ENCODE measurements at regions not wholly inside any gene's neighbourhood (a gene's known extent, or its start where the extent isn't known, plus 50 kb on each side); places are given as distances from the start of the nearest gene placed in this dataset.
"Not testable (repeated sequence)": the region's sequence is repeated elsewhere in the genome, so short reads cannot be mapped to it uniquely, and the experiment has no call there.

- POLR2A ChIA-PET (ENCODE audit: low non-redundant PET), result no interaction called here
- DNase-seq (ENCODE audit: low spot score), result no peak
- H3K27ac ChIP-seq, result no peak overlapping the region
- CTCF ChIA-PET, result interaction anchor here (0.6 kb wide), 1 partner anchor 80 kb away, joined by 3 read pairs; no protein-coding TSS in a partner anchor
- TF ChIP-seq, protein P1, sequence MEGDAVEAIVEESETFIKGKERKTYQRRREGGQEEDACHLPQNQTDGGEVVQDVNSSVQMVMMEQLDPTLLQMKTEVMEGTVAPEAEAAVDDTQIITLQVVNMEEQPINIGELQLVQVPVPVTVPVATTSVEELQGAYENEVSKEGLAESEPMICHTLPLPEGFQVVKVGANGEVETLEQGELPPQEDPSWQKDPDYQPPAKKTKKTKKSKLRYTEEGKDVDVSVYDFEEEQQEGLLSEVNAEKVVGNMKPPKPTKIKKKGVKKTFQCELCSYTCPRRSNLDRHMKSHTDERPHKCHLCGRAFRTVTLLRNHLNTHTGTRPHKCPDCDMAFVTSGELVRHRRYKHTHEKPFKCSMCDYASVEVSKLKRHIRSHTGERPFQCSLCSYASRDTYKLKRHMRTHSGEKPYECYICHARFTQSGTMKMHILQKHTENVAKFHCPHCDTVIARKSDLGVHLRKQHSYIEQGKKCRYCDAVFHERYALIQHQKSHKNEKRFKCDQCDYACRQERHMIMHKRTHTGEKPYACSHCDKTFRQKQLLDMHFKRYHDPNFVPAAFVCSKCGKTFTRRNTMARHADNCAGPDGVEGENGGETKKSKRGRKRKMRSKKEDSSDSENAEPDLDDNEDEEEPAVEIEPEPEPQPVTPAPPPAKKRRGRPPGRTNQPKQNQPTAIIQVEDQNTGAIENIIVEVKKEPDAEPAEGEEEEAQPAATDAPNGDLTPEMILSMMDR (conservative IDR thresholded peaks at IDR 0.05; ENCODE audit: low read depth), result no peak
These were observed 50.7 kb upstream of the EDARADD start for GRCh38 chr1:236343246-236343870.

DNA sequence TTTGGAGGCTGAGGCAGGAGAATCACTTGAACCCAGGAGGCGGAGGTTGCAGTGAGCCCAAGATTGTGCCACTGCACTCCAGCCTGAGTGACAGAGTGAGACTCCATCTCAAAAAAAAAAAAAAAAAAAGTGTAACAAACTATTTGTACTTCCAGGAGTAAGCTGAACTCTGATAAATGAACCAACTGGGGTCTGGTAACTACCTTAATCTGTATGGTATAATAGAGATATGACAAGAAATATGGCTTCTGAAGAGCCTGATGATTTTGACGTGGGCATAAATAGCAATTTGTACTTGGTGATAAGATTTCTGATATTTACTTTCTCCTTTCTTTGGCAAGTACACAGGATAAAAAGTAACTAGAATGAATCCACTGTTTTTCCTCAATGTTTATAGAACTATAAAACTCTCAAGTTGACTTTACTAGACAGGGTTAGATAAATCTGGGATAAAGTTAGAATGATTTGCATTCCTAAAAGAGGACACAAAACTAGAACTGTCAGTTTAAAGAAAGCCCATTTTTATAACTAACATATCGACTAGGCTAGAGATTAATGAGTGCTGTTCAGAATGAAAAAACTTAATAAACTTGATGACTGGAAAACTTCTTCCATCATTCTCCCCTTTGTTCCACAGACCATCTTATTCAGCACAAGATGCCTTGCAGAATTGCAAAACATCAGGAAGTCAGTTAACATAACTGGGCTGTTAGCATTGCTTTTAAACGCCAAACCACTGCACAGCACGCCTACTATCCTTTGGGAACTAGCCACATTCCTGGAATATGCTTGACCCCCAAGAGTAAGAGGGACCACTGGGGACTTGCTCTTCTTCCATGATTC lies 51.5 kb upstream of the EDARADD start:
- DNase-seq (ENCODE audit: low spot score), result no peak
- no peak overlapping the region for H3K27ac ChIP-seq
- TF ChIP-seq, protein P1 (conservative IDR thresholded peaks at IDR 0.05; ENCODE audit: low read depth), result no peak
- ChIA-PET POLR2A (ENCODE audit: low non-redundant PET) (no interaction called here), CTCF (no interaction called here)

- POLR2A ChIA-PET (ENCODE audit: low non-redundant PET), result no interaction called here
- no peak for DNase-seq (ENCODE audit: low spot score)
- no peak overlapping the region for H3K27ac ChIP-seq
- CTCF ChIA-PET, result interaction anchor here (0.7 kb wide), 1 partner anchor 22 kb away, joined by 3 read pairs; no protein-coding TSS in a partner anchor
- TF ChIP-seq, protein P1 (conservative IDR thresholded peaks at IDR 0.05; ENCODE audit: low read depth), result no peak
These were observed 52.8 kb upstream of the EDARADD start for GRCh38 chr1:236341298-236341697.

DNA sequence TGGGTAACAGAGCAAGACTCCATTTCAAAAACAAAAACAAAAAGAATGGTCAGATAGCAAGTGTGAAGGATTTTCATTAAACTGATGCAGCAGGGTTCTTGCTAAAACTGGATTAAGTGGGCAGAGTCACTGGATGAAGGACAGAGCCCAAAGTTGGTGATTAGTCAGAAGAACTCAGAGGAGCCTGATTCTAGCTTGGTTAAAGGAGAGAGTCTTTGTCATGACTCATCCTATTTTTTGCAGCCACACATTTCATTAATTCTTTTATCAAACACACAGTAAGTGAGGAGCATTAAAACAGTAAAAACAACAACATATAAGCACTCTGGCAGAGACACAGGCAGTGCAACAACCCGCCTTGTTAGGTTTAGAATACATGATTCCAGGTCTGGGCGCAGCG lies 56.0 kb upstream of the EDARADD start:
- ChIA-PET CTCF (no interaction called here), POLR2A (ENCODE audit: low non-redundant PET) (no interaction called here)
- H3K27ac ChIP-seq, result no peak overlapping the region
- peak; percentile 13 for DNase-seq (ENCODE audit: low spot score)
- TF ChIP-seq, protein P1 (conservative IDR thresholded peaks at IDR 0.05; ENCODE audit: low read depth), result no peak

DNA sequence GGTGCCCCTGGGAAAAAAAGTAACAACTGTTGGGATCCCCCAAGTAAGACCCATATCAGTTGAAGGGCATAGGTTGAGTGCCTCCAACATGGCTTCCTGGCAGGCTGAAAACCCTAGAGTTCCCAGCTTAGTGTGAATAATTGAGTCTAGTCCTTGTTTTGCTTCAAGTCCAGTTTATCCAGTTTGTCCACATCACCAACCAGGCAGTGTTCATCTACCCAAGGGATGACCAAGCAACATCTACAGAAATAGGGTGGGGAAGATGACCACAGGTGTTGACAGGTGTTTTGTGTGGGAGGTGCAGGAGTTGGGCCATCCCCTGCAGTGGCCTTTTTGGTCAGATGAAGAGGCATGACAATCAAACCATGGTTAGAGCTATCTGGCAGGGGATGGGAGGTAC lies 54.3 kb upstream of the ERO1B start:
- no peak overlapping the region for H3K27ac ChIP-seq
- CTCF ChIA-PET, result interaction anchor here (0.7 kb wide), 1 partner anchor 26 kb away, joined by 3 read pairs; no protein-coding TSS in a partner anchor
- POLR2A ChIA-PET (ENCODE audit: low non-redundant PET), result no interaction called here
- TF ChIP-seq, protein P1 (conservative IDR thresholded peaks at IDR 0.05; ENCODE audit: low read depth), result no peak
- DNase-seq (ENCODE audit: low spot score), result no peak

DNA sequence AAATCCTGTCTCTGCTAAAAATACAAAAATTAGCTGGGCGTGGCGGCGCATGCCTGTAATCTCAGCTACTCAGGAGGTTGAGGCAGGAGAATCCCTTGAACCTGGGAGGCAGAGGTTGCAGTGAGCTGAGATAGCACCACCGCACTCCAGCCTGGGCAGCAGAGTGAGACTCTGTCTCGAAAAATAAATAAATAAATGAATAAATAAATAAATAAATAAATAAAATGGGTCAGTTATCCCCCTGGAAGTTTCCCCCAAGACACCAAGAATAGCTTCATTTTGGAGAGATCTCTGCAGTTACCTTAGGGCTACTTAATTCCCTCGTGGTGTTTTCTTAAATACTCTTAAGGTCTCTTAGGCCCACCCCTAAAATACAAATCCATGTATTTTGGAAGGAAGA lies 53.9 kb upstream of the ERO1B start:
- H3K27ac ChIP-seq; POLR2A ChIA-PET (ENCODE audit: low non-redundant PET); DNase-seq (ENCODE audit: low spot score); CTCF ChIA-PET: not testable (repeated sequence)

All from RWPE1 (cell line).